Calu3 (cell line): ENCODE measurements at regions not wholly inside any gene's neighbourhood (a gene's known extent, or its start where the extent isn't known, plus 50 kb on each side); places are given as distances from the start of the nearest gene placed in this dataset.

ENCODE experiments used
- BruUV-seq: library from RNA; stranded (reverse); fragments of 400-500 nt; replicated peaks from 2 replicates; lab custom pipeline; 2021; lab: Mats Ljungman, UMichigan
- CTCF ChIA-PET: fragments of 300-600 bp; sonication (Branson Sonifier 250); formaldehyde crosslinking; loops from one replicate; lab custom pipeline; 2022; ENCODE audit warnings: antibody characterized with exemption; lab: Charles Lee
- DNase-seq: peaks from one replicate; pipeline ENCODE4 v3.0.0; 2022
- H3K27ac Mint-ChIP-seq: one replicate; pipeline ENCODE4 v1.8.0; 2022; ENCODE audit warnings: mixed read lengths; ENCODE audit not compliant: unreplicated experiment
- H3K27me3 Mint-ChIP-seq: one replicate; pipeline ENCODE4 v1.8.0; 2022; ENCODE audit warnings: mixed read lengths; ENCODE audit not compliant: unreplicated experiment
- H3K36me3 Mint-ChIP-seq: one replicate; pipeline ENCODE4 v1.8.0; 2022; ENCODE audit warnings: mild to moderate bottlenecking, moderate library complexity, mixed read lengths; ENCODE audit not compliant: insufficient read depth, unreplicated experiment
- H3K4me1 Mint-ChIP-seq: one replicate; pipeline ENCODE4 v1.8.0; 2022; ENCODE audit warnings: mild to moderate bottlenecking, low read depth, mixed read lengths; ENCODE audit not compliant: unreplicated experiment
- H3K4me3 Mint-ChIP-seq: one replicate; pipeline ENCODE4 v1.8.0; 2022; ENCODE audit warnings: mild to moderate bottlenecking, low read depth, moderate library complexity, mixed read lengths; ENCODE audit not compliant: unreplicated experiment
- H3K9me3 Mint-ChIP-seq: one replicate; pipeline ENCODE4 v1.8.0; 2022; ENCODE audit warnings: low read depth, mixed read lengths; ENCODE audit not compliant: unreplicated experiment
- intact Hi-C: fragments of 100-400 bp; cut with micrococcal nuclease; formaldehyde crosslinking; loops from one replicate; pipeline ENCODE4 v1.10.0; 2022; ENCODE audit not compliant: unreplicated experiment
- TF ChIP-seq, protein P1 (sequence below): fragments of 200-600 bp; IDR thresholded peaks from one replicate; pipeline ENCODE4 v1.8.0; 2022; ENCODE audit warnings: antibody characterized with exemption; ENCODE audit not compliant: unreplicated experiment

DNA sequence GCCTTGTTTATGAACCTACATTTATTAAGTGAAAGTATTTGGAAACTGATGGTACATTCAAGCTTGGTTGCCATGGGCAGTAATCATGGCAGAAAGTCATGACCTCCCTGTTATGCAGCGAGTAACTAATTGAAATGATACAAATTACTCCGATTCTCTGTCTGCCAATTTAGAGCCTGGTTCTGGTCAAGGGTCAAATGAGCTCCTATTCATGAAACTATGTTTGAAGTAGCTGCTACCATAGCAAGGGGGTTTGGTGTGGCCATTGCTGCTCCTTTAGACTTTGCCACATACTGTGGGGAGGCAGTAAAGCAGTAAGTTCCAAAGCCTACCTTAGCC, 187.2 kb upstream of the FOXD3 start:
- Mint-ChIP-seq H3K27me3 (peaks cover 8% of the 10 kb centered on the region), H3K9me3 (peaks cover 3% of the 10 kb centered on the region), H3K27ac (no peak overlapping the region), H3K4me3 (no peak overlapping the region), H3K36me3 (no peaks in the 10 kb centered on the region), H3K4me1 (peaks cover 7% of the 10 kb centered on the region)
- TF ChIP-seq, protein P1, sequence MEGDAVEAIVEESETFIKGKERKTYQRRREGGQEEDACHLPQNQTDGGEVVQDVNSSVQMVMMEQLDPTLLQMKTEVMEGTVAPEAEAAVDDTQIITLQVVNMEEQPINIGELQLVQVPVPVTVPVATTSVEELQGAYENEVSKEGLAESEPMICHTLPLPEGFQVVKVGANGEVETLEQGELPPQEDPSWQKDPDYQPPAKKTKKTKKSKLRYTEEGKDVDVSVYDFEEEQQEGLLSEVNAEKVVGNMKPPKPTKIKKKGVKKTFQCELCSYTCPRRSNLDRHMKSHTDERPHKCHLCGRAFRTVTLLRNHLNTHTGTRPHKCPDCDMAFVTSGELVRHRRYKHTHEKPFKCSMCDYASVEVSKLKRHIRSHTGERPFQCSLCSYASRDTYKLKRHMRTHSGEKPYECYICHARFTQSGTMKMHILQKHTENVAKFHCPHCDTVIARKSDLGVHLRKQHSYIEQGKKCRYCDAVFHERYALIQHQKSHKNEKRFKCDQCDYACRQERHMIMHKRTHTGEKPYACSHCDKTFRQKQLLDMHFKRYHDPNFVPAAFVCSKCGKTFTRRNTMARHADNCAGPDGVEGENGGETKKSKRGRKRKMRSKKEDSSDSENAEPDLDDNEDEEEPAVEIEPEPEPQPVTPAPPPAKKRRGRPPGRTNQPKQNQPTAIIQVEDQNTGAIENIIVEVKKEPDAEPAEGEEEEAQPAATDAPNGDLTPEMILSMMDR, result no peak
- CTCF ChIA-PET, result interaction anchor here (3.4 kb wide), 1 partner anchor 14 kb away, joined by 11 read pairs; no protein-coding TSS in a partner anchor
- intact Hi-C loops, result no loop called here
- no TSS peak for BruUV-seq
- DNase-seq, result no peak

DNA sequence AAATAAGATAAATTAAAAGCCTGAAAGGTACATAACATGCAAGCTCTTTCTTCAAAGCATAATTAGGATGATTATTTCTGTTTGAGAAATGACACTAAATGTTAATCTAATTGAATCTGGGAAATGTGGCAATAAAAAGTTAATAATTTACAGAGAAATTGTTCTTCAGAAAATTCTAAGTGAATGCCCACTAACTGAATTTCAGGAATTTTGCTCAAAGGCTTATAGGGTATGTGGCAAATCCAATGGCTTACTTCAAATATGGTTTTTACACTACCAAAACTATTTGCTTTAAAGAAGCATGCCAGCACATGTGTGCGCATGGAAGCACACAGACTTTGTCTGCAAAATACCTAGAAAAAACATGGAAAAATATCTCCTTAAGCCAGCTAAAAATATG, 186.6 kb upstream of the FOXD3 start:
- Mint-ChIP-seq H3K9me3 (peaks cover 3% of the 10 kb centered on the region), H3K27me3 (peaks cover 8% of the 10 kb centered on the region), H3K4me3 (no peak overlapping the region), H3K4me1 (peaks cover 8% of the 10 kb centered on the region), H3K36me3 (no peaks in the 10 kb centered on the region), H3K27ac (no peak overlapping the region)
- TF ChIP-seq, protein P1, result no peak
- no peak for DNase-seq
- BruUV-seq, result no TSS peak
- CTCF ChIA-PET, result interaction anchor here (3.4 kb wide), 1 partner anchor 13 kb away, joined by 11 read pairs; no protein-coding TSS in a partner anchor
- intact Hi-C loops, result no loop called here

DNA sequence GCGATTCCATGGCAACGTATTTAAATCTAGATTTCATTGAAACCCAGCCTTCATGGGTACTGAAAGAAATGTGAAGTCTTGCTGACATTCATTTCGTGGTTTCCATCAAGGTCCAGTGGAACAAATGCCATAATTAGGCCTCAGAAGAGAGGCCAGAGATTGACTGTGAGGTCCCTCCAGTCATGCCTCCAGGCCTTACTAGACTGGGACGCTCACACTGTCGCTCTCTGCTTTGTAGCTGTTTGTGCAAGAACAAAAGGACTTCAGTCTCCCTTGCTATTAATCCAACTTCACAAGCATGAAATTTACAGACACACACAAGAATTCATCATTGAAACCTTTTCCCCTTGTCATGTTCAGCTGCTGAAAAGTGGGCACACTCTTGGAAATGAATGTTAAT, 180.4 kb upstream of the FOXD3 start:
- CTCF ChIA-PET, result no interaction called here
- TF ChIP-seq, protein P1, result no peak
- Mint-ChIP-seq H3K4me3 (no peak overlapping the region), H3K4me1 (peaks cover 8% of the 10 kb centered on the region), H3K9me3 (peaks cover 3% of the 10 kb centered on the region), H3K27me3 (peaks cover 10% of the 10 kb centered on the region), H3K36me3 (no peaks in the 10 kb centered on the region), H3K27ac (no peak overlapping the region)
- intact Hi-C loops, result no loop called here
- DNase-seq, result no peak
- no TSS peak for BruUV-seq

DNA sequence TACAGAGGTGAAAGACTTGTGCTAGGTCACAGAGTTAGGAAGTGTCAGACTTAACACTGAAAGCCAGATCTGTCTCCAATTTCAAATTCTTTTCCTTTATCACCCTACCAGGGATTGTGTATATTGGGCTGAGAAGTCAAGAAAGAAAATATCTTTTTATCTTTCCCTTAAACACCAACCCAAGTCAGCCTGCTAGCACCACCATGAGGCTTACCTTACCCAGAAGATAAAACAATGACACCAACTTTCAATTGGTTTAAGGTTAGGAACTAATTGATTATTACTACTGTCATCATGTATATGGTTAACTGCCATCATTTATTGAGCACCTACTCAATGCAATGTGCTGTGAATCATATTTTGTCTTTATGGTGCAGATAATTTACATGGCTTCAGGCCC, 178.9 kb upstream of the FOXD3 start:
- Mint-ChIP-seq H3K4me3 (no peak overlapping the region), H3K9me3 (no peaks in the 10 kb centered on the region), H3K4me1 (peaks cover 8% of the 10 kb centered on the region), H3K36me3 (no peaks in the 10 kb centered on the region), H3K27ac (no peak overlapping the region), H3K27me3 (peaks cover 17% of the 10 kb centered on the region)
- no TSS peak for BruUV-seq
- TF ChIP-seq, protein P1, result no peak
- no peak for DNase-seq
- CTCF ChIA-PET, result no interaction called here
- intact Hi-C loops, result no loop called here
